A549 (cell line): ENCODE measurements at regions not wholly inside any gene's neighbourhood (a gene's known extent, or its start where the extent isn't known, plus 50 kb on each side); places are given as distances from the start of the nearest gene placed in this dataset.

Experiments
- ATAC-seq, 2 experiments: fragments of 200-7000 bp in 1 of 2; fragments of >200 bp in 1 of 2; cut with Nextera tagmentation in 1 of 2; cut with Tn5 transposase in 1 of 2; 3 replicates each; pipeline versions ENCODE4 v1.8.0 to v1.9.1; 2018 to 2020; ENCODE audit warnings: mild to moderate bottlenecking in 1 of 2, moderate library complexity in 1 of 2
- CTCF ChIA-PET: fragments of 300-600 bp; sonication (Branson Sonifier 250); formaldehyde crosslinking; extraction: SDS; loops from one replicate; lab custom pipeline; 2021; ENCODE audit warnings: antibody characterized with exemption, inconsistent platforms; lab: Yijun Ruan, JAX
- POLR2A ChIA-PET: fragments of 350-600 bp; formaldehyde crosslinking; extraction: SDS; loops from one replicate; lab custom pipeline; 2021; ENCODE audit warnings: antibody characterized with exemption, inconsistent platforms; lab: Yijun Ruan, JAX
- DNase-seq, 2 experiments: peaks; one replicate each; pipeline versions ENCODE4 v3.0.0 to v3.0.0-alpha.2; 2011 to 2016; ENCODE audit warnings: low read depth in 1 of 2, low spot score in 1 of 2
- FAIRE-seq: peaks from 2 replicates; lab custom pipeline; 2011; peaks lifted over from hg19 to GRCh38; lab: Jason Lieb, UNC
- H3K27ac ChIP-seq, 2 experiments: fragments of >200 bp; sonication (Bioruptor Twin); formaldehyde crosslinking; 3 replicates each; pipeline ENCODE4 v1.5.1; 2016 to 2017
- H3K4me1 ChIP-seq: fragments of >200 bp; sonication (Bioruptor Twin); formaldehyde crosslinking; 3 replicates; pipeline ENCODE4 v1.6.1; 2016
- H3K4me2 ChIP-seq: fragments of >200 bp; sonication (Bioruptor Twin); formaldehyde crosslinking; 3 replicates; pipeline ENCODE4 v1.6.1; 2016
- H3K4me3 ChIP-seq: fragments of >200 bp; sonication (Bioruptor Twin); formaldehyde crosslinking; 3 replicates; pipeline ENCODE4 v1.5.1; 2016
- H3K9me3 ChIP-seq: fragments of >200 bp; sonication (Bioruptor Twin); formaldehyde crosslinking; 3 replicates; pipeline ENCODE4 v1.6.1; 2016
- ATOH8 ChIP-seq: fragments of 250-450 bp; sonication (Bioruptor Pico); IDR thresholded peaks from 2 replicates; pipeline ENCODE4 v1.5.0; 2020; ENCODE audit warnings: low read depth, mild to moderate bottlenecking, moderate library complexity
- CBX2 ChIP-seq: fragments of 200-600 bp; sonication (generic); IDR thresholded peaks from 2 replicates; pipeline ENCODE4 v1.6.1; 2016; ENCODE audit warnings: low read depth, mild to moderate bottlenecking, borderline replicate concordance
- CBX8 ChIP-seq: fragments of 200-600 bp; sonication (generic); IDR thresholded peaks from 2 replicates; pipeline ENCODE4 v1.6.1; 2016
- CHD2 ChIP-seq: fragments of 150-350 bp; IDR thresholded peaks from 2 replicates; pipeline ENCODE4 v1.6.1; 2014; ENCODE audit warnings: low read length; ENCODE audit not compliant: partially characterized antibody
- EHF ChIP-seq: fragments of 250-450 bp; sonication (Bioruptor Pico); IDR thresholded peaks from 2 replicates; pipeline ENCODE4 v1.5.0; 2020; ENCODE audit warnings: mild to moderate bottlenecking
- ELK1 ChIP-seq: fragments of 150-350 bp; IDR thresholded peaks from 2 replicates; pipeline ENCODE4 v1.6.1; 2014; ENCODE audit warnings: low read depth, mild to moderate bottlenecking, low read length
- EP300 ChIP-seq, 2 experiments: fragments of >200 bp; sonication (Bioruptor Twin); formaldehyde crosslinking; IDR thresholded peaks; 2 replicates in 1 of 2; 3 replicates in 1 of 2; pipeline ENCODE4 v1.6.1; 2016 to 2017
- ESRRA ChIP-seq: fragments of 150-350 bp; IDR thresholded peaks from 2 replicates; pipeline ENCODE4 v1.6.1; 2014; ENCODE audit warnings: mild to moderate bottlenecking, low read length, borderline replicate concordance
- FOSB ChIP-seq: fragments of 250-450 bp; sonication (Bioruptor Pico); IDR thresholded peaks from 2 replicates; pipeline ENCODE4 v1.5.0; 2020; ENCODE audit warnings: mild to moderate bottlenecking, moderate library complexity
- FOSL2 ChIP-seq, 2 experiments: fragments of 450-650 bp in 1 of 2; fragments of >200 bp in 1 of 2; sonication (Bioruptor Twin) in 1 of 2; formaldehyde crosslinking; IDR thresholded peaks; 2 replicates each; pipeline versions ENCODE4 v1.5.0 to v1.6.1; 2016 to 2020; ENCODE audit warnings: mild to moderate bottlenecking in 1 of 2, moderate library complexity in 1 of 2
- FOXS1 ChIP-seq: fragments of 250-450 bp; sonication (Bioruptor Pico); IDR thresholded peaks from 2 replicates; pipeline ENCODE4 v1.5.0; 2020; ENCODE audit warnings: mild to moderate bottlenecking, moderate library complexity
- HOXA7 ChIP-seq: fragments of 250-450 bp; sonication (Bioruptor Pico); IDR thresholded peaks from 2 replicates; pipeline ENCODE4 v1.5.0; 2020; ENCODE audit warnings: mild to moderate bottlenecking, moderate library complexity
- HOXB13 ChIP-seq: fragments of 250-450 bp; sonication (Bioruptor Pico); IDR thresholded peaks from 2 replicates; pipeline ENCODE4 v1.5.0; 2020; ENCODE audit warnings: low read depth, mild to moderate bottlenecking, moderate library complexity
- JUN ChIP-seq, 2 experiments: fragments of >200 bp; sonication (Bioruptor Twin); formaldehyde crosslinking; IDR thresholded peaks; 2 replicates in 1 of 2; 3 replicates in 1 of 2; pipeline ENCODE4 v1.6.1; 2016 to 2017
- POLR2AphosphoS2 ChIP-seq: conservative IDR thresholded peaks from 2 replicates; pipeline ENCODE4 v1.6.1; 2012; ENCODE audit warnings: low read length, improper control_type of control experiment, inconsistent platforms
- TFCP2L1 ChIP-seq: fragments of 250-450 bp; sonication (Bioruptor Pico); IDR thresholded peaks from 2 replicates; pipeline ENCODE4 v1.5.0; 2021; ENCODE audit warnings: mild to moderate bottlenecking
- ZC3H11A ChIP-seq: fragments of 450-650 bp; IDR thresholded peaks from 2 replicates; pipeline ENCODE4 v1.6.1; 2014; ENCODE audit warnings: antibody characterized with exemption, mild to moderate bottlenecking
- WGBS: methylation state at CpG from one replicate; pipeline ENCODE4 v1.1.6; 2017; ENCODE audit errors: missing lambda C conversion rate; 5-methylcytosine and 5-hydroxymethylcytosine counted together
- TF ChIP-seq, protein P1 (sequence below): IDR thresholded peaks from 2 replicates; pipeline ENCODE4 v1.6.1; 2012
- TF ChIP-seq, protein P2 (sequence below): fragments of 450-650 bp; IDR thresholded peaks from 2 replicates; pipeline ENCODE4 v1.6.1; 2014; ENCODE audit warnings: antibody characterized with exemption

GRCh38 chr2:140063356-140063755 lies 1283.2 kb upstream of the NXPH2 start (continued):
- no peak for TF ChIP-seq ELK1
- TF ChIP-seq, protein P1, sequence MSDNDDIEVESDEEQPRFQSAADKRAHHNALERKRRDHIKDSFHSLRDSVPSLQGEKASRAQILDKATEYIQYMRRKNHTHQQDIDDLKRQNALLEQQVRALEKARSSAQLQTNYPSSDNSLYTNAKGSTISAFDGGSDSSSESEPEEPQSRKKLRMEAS = no peak
- no peak for TF ChIP-seq EP300 (IDR thresholded peaks at IDR 0.05)
- TF ChIP-seq TFCP2L1 (CRISPR knock-in tag) = no peak

DNA sequence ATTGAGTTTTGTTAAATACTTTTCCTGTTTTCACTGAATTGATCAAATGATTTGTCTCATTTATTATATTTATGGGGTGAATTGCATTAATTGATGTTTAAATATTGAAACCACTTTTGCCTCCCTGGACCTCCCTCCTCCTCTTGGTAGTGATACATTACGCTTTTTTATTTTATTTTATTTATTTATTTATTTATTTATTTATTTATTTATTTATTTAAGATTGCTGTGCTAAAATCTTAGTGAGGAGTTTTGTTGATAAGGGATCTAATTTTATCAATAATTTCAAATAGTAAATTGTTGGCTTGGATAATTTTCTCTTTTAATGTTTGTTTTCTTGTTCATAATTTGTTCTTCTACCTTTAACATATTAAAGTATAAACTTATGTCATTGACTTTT lies 1281.0 kb upstream of the NXPH2 start:
- H3K4me3 ChIP-seq = no peak overlapping the region
- no peak for FAIRE-seq
- no peak overlapping the region for H3K4me2 ChIP-seq
- no peak for ATAC-seq
- no peaks in the 10 kb centered on the region for H3K4me1 ChIP-seq
- TF ChIP-seq, protein P1 = no peak
- no peak for TF ChIP-seq FOXS1 (CRISPR knock-in tag)
- TF ChIP-seq EHF (CRISPR knock-in tag) = no peak
- peak; percentile 46; the same call in 1 of the 2 replicates for TF ChIP-seq ZC3H11A
- TF ChIP-seq, protein P2, sequence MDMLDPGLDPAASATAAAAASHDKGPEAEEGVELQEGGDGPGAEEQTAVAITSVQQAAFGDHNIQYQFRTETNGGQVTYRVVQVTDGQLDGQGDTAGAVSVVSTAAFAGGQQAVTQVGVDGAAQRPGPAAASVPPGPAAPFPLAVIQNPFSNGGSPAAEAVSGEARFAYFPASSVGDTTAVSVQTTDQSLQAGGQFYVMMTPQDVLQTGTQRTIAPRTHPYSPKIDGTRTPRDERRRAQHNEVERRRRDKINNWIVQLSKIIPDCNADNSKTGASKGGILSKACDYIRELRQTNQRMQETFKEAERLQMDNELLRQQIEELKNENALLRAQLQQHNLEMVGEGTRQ = no peak
- no peak for TF ChIP-seq HOXB13
- WGBS = 16% methylated on average over 1 of the region's 1 CpG
- H3K9me3 ChIP-seq = no peaks in the 10 kb centered on the region
- H3K27ac ChIP-seq = no peak overlapping the region
- DNase-seq = no peak
- CTCF ChIA-PET = no interaction called here
- POLR2A ChIA-PET = no interaction called here

DNA sequence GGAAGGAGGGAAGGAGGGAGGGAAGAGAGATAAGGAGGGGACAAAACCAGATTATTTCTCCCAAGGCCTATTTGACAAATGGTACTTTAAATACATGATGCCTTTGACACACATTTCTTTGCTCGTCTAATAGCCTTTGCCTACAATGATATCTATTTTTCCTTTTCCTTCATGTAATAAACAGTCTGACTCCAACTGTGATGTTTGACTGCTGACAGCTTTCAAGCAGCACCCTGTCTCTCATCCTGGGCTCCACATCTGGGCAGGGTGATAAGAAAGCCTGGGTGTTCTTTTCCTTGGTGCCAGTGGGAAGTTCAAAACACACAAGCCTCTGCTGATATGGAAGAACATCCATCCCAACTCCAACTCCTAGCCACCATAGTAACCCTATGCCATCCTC lies 1277.7 kb upstream of the NXPH2 start:
- WGBS = 8% methylated on average over 1 of the region's 1 CpG
- TF ChIP-seq FOSB (CRISPR knock-in tag) (no peak), POLR2AphosphoS2 (no peak)
- ATAC-seq (no peak), DNase-seq (no peak), FAIRE-seq (no peak)
- H3K27ac ChIP-seq = no peak overlapping the region
- POLR2A ChIA-PET = no interaction called here
- CTCF ChIA-PET = no interaction called here
- H3K4me1 ChIP-seq = no peaks in the 10 kb centered on the region
- H3K4me2 ChIP-seq = no peak overlapping the region
- H3K4me3 ChIP-seq = no peak overlapping the region
- no peaks in the 10 kb centered on the region for H3K9me3 ChIP-seq

DNA sequence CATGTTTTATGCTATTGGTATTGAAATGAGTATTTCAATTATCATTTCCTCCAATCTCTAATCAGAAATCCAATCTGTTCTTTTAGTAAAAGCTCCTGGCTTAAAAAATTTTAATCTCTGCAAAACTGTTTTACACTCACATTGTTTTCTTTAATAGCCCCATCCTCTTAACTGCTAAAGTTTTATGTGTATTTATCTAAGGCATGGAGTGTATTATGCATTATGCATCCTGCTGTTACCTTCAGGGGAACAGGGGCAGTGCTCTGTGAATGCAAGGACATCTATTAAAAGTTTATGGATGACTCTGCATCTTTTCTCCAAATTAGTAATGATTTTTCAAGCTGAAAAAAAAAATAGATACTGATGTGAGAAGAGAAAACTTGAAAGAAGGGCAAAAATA lies 1261.6 kb upstream of the NXPH2 start:
- ATAC-seq (no peak), FAIRE-seq (no peak), DNase-seq (no peak)
- TF ChIP-seq CHD2 = no peak
- no peak for TF ChIP-seq CBX2
- no peaks in the 10 kb centered on the region for H3K4me1 ChIP-seq
- no peak overlapping the region for H3K4me2 ChIP-seq
- H3K9me3 ChIP-seq = no peaks in the 10 kb centered on the region
- H3K27ac ChIP-seq = no peak overlapping the region
- no peak overlapping the region for H3K4me3 ChIP-seq
- ChIA-PET POLR2A (no interaction called here), CTCF (no interaction called here)

- FAIRE-seq = no peak
- Histone ChIP-seq H3K27ac (no peak overlapping the region), H3K4me2 (no peak overlapping the region), H3K9me3 (no peaks in the 10 kb centered on the region), H3K4me1 (no peaks in the 10 kb centered on the region), H3K4me3 (no peak overlapping the region)
- 3% methylated on average over 1 of the region's 1 CpG for WGBS
- CTCF ChIA-PET = no interaction called here
- POLR2A ChIA-PET = no interaction called here
- ATAC-seq = no peak
- TF ChIP-seq, protein P1 = no peak
- no peak for TF ChIP-seq FOSL2 (IDR thresholded peaks at IDR 0.05)
- TF ChIP-seq FOSL2 (CRISPR knock-in tag; IDR thresholded peaks at IDR 0.05) = no peak
- no peak for TF ChIP-seq ATOH8 (CRISPR knock-in tag)
- TF ChIP-seq JUN (IDR thresholded peaks at IDR 0.05) = no peak
- TF ChIP-seq CBX8 = no peak
- no peak for TF ChIP-seq ESRRA
- no peak for TF ChIP-seq EHF (CRISPR knock-in tag)
- no peak for TF ChIP-seq HOXA7 (CRISPR knock-in tag)
- DNase-seq = no peak
These were observed 1261.0 kb upstream of the NXPH2 start for GRCh38 chr2:140041239-140041638.
